Sigmoid colon (tissue), 6 donors: ENCODE measurements at regions not wholly inside any gene's neighbourhood (a gene's known extent, or its start where the extent isn't known, plus 50 kb on each side); places are given as distances from the start of the nearest gene placed in this dataset.

Source experiments
- DNase-seq: peaks from one replicate; pipeline ENCODE4 v3.0.0-alpha.2; 2019
- H3K27ac ChIP-seq, 4 donors: fragments of 200-600 bp; sonication (generic); one replicate each; pipeline ENCODE4 v1.5.1; 2016 to 2019; ENCODE audit warnings: mild to moderate bottlenecking in 1 of 4
- H3K27me3 ChIP-seq, 3 donors: fragments of 200-600 bp; sonication (generic); one replicate each; pipeline ENCODE4 v1.5.1; 2019; ENCODE audit warnings: mild to moderate bottlenecking in 1 of 3
- H3K36me3 ChIP-seq, 4 donors: fragments of 200-600 bp; sonication (generic); one replicate each; pipeline ENCODE4 v1.5.1; 2016 to 2019
- H3K4me1 ChIP-seq, 4 donors: fragments of 200-600 bp; sonication (generic); one replicate each; pipeline ENCODE4 v1.5.1; 2017 to 2019
- H3K4me3 ChIP-seq, 4 donors: fragments of 200-600 bp; sonication (generic); one replicate each; pipeline ENCODE4 v1.5.1; 2017 to 2019; ENCODE audit warnings: mild to moderate bottlenecking in 2 of 4, moderate library complexity in 1 of 4
- H3K9me3 ChIP-seq, 4 donors: fragments of 200-600 bp in 3 of 4; sonication (generic) in 3 of 4; one replicate each; pipeline versions ENCODE4 v1.5.1 to v1.6.1; 2013 to 2019
- CTCF ChIP-seq, 4 experiments: fragments of 450-650 bp in 3 of 4; fragments of 200-600 bp in 1 of 4; IDR thresholded peaks; one replicate each; pipeline ENCODE4 v1.5.1; 2016 to 2019; ENCODE audit warnings: antibody characterized with exemption in 4 of 4, mild to moderate bottlenecking in 3 of 4, moderate library complexity in 2 of 4
- EP300 ChIP-seq, 4 donors: sonication (generic); formaldehyde crosslinking; IDR thresholded peaks; one replicate each; pipeline ENCODE4 v1.6.1; 2017; ENCODE audit warnings: antibody characterized with exemption in 4 of 4
- POLR2A ChIP-seq, 2 donors: fragments of 450-650 bp; IDR thresholded peaks; one replicate each; pipeline ENCODE4 v1.6.1; 2016; ENCODE audit warnings: antibody characterized with exemption in 2 of 2, mild to moderate bottlenecking in 2 of 2, moderate library complexity in 2 of 2
- POLR2AphosphoS5 ChIP-seq, 4 donors: sonication (generic); formaldehyde crosslinking; IDR thresholded peaks; one replicate each; pipeline ENCODE4 v1.6.1; 2017; ENCODE audit warnings: antibody characterized with exemption in 4 of 4
- WGBS, 2 donors: extraction: QIAGEN DNeasy Blood & Tissue Kit; methylation state at CpG; one replicate each; pipeline ENCODE4 v1.1.7; 2013; 5-methylcytosine and 5-hydroxymethylcytosine counted together
- intact Hi-C: fragments of 100-400 bp; cut with DNase I; formaldehyde crosslinking; loops from one replicate; pipeline ENCODE4 v1.15.1; 2023
- donor health status: healthy with polysubstance abuse.
- donor health status: healthy.

GRCh38 chr5:91849069-91849468 is 466.0 kb upstream of the ARRDC3 start:
- TF ChIP-seq CTCF (IDR thresholded peaks at IDR 0.05) (no peak), POLR2A (IDR thresholded peaks at IDR 0.05) (no peak), EP300 (IDR thresholded peaks at IDR 0.05) (no peak), POLR2AphosphoS5 (IDR thresholded peaks at IDR 0.05) (no peak)
- H3K27ac ChIP-seq = no peak overlapping the region
- 81 to 88% methylated on average over 3 of the region's 3 CpGs for WGBS, 2 donors
- intact Hi-C loops = no loop called here
- no peak overlapping the region for H3K4me3 ChIP-seq
- no peak for DNase-seq
- H3K27me3 ChIP-seq = no peaks in the 10 kb centered on the region
- no peaks in the 10 kb centered on the region for H3K4me1 ChIP-seq
- H3K36me3 ChIP-seq = no peaks in the 10 kb centered on the region
- no peaks in the 10 kb centered on the region for H3K9me3 ChIP-seq

DNA sequence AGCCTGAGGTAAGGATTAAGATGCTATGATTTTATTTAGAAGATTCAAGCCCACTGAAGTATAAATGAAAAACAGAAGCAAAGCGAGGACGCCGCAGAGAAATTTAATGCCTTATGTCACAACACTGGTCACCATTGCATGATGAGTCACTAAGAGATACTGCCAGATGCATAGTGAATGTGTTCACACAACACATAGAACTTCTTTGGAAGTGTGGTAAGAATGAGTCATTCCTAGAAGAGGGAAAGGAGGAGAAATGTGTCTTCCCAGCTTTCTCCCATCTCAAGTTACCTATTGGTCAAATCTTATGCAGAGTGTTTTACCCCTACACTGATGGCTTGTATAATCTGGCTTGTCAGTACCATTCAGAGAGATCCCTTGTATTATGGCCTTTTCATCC is 465.3 kb upstream of the ARRDC3 start:
- H3K4me3 ChIP-seq = no peak overlapping the region
- no peaks in the 10 kb centered on the region for H3K36me3 ChIP-seq
- DNase-seq = no peak
- no peaks in the 10 kb centered on the region for H3K27me3 ChIP-seq
- WGBS, 2 donors = 78 to 96% methylated on average over 3 of the region's 3 CpGs
- no peak overlapping the region for H3K27ac ChIP-seq
- intact Hi-C loops = no loop called here
- no peak for TF ChIP-seq POLR2AphosphoS5 (IDR thresholded peaks at IDR 0.05)
- TF ChIP-seq EP300 (IDR thresholded peaks at IDR 0.05) = no peak
- TF ChIP-seq CTCF (IDR thresholded peaks at IDR 0.05) = no peak
- no peak for TF ChIP-seq POLR2A (IDR thresholded peaks at IDR 0.05)
- no peaks in the 10 kb centered on the region for H3K4me1 ChIP-seq
- no peaks in the 10 kb centered on the region for H3K9me3 ChIP-seq

DNA sequence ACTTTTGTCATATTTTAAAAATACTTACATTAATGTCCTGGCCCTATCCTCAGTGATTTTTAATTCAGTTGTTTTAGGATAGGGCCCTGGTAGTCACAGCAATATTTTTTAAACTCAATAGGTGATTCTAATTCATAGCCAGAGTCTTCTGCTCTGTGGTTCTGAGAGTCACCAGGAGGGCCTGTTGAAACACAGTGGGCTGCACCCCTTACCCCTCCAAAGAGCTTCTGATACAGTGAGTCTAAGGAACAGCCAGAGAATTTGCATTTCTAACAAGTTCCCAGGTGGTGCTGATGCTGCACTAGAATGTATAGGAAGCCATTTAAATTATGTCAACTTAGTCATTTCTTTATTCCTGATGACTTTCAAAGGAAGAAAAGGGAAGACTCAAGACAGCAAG is 458.3 kb upstream of the ARRDC3 start:
- intact Hi-C loops = no loop called here
- Histone ChIP-seq H3K27ac (no peak overlapping the region), H3K27me3 (no peaks in the 10 kb centered on the region), H3K4me3 (no peak overlapping the region), H3K9me3 (no peaks in the 10 kb centered on the region), H3K4me1 (no peaks in the 10 kb centered on the region), H3K36me3 (no peaks in the 10 kb centered on the region)
- no peak for DNase-seq
- TF ChIP-seq CTCF (IDR thresholded peaks at IDR 0.05) = no peak
- TF ChIP-seq POLR2AphosphoS5 (IDR thresholded peaks at IDR 0.05) = no peak
- TF ChIP-seq POLR2A (IDR thresholded peaks at IDR 0.05) = no peak
- TF ChIP-seq EP300 (IDR thresholded peaks at IDR 0.05) = no peak

DNA sequence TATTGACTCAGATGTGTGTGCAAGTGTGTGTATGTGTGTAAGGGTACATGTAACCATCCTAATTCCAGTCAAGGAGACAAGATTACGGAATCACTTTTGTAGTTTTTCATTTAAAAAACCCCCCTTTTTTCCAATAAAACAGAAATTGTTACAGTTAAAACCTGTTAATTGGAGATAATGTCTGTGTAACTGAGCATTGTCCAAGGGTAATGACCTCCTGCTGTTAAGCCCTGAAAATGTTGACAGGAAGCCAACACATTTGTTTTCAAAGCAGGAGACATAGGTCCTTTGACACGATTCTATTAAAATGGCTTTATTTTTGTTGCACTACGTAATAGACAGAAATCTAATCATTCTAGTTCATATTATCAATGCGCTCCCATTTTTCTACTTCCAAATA is 457.3 kb upstream of the ARRDC3 start:
- no peak for TF ChIP-seq CTCF (IDR thresholded peaks at IDR 0.05)
- no peak for TF ChIP-seq POLR2A (IDR thresholded peaks at IDR 0.05)
- TF ChIP-seq EP300 (IDR thresholded peaks at IDR 0.05) = no peak
- no peak for TF ChIP-seq POLR2AphosphoS5 (IDR thresholded peaks at IDR 0.05)
- DNase-seq = no peak
- intact Hi-C loops = no loop called here
- H3K9me3 ChIP-seq = no peaks in the 10 kb centered on the region
- no peak overlapping the region for H3K27ac ChIP-seq
- WGBS, 2 donors = 77 to 81% methylated on average over 4 of the region's 4 CpGs
- no peaks in the 10 kb centered on the region for H3K36me3 ChIP-seq
- H3K27me3 ChIP-seq = no peaks in the 10 kb centered on the region
- H3K4me3 ChIP-seq = no peak overlapping the region
- no peaks in the 10 kb centered on the region for H3K4me1 ChIP-seq

DNA sequence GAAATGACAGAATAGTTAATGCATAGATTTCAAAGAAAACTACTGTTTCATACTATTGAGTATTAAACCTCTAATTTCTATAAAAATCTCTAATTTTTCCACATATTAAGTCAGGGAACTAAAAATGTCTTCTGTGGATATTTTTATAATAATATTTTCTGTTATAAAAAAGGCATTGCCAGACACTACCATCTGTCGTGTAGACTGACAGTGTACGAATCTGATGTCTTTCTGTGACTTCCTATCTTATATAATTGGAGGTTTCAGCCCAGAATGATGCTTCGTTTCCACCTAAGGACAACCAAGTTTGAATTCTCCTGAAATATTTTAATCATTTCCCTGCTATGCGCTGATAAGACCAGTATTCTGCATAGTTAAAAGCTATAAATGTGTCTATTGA is 456.6 kb upstream of the ARRDC3 start:
- intact Hi-C loops = no loop called here
- no peak overlapping the region for H3K27ac ChIP-seq
- H3K27me3 ChIP-seq = no peaks in the 10 kb centered on the region
- 78 to 83% methylated on average over 4 of the region's 4 CpGs for WGBS, 2 donors
- DNase-seq = no peak
- no peaks in the 10 kb centered on the region for H3K36me3 ChIP-seq
- H3K4me3 ChIP-seq = no peak overlapping the region
- no peaks in the 10 kb centered on the region for H3K9me3 ChIP-seq
- H3K4me1 ChIP-seq = no peaks in the 10 kb centered on the region
- TF ChIP-seq POLR2A (IDR thresholded peaks at IDR 0.05) (no peak), CTCF (IDR thresholded peaks at IDR 0.05) (no peak), EP300 (IDR thresholded peaks at IDR 0.05) (no peak), POLR2AphosphoS5 (IDR thresholded peaks at IDR 0.05) (no peak)
